ENCODE measurements at regions not wholly inside any gene's neighbourhood (a gene's known extent, or its start where the extent isn't known, plus 50 kb on each side); places are given as distances from the start of the nearest gene placed in this dataset.
A peak's percentile ranks its signal among the peaks of the same experiment; 100 is the strongest.

- DNase-seq = no peak
- Mint-ChIP-seq H3K9me3 (no peaks in the 10 kb centered on the region), H3K4me3 (no peak overlapping the region), H3K27me3 (ENCODE audit: insufficient read depth) (peaks cover 1% of the 10 kb centered on the region; the same call in 1 of the 2 replicates), H3K36me3 (ENCODE audit: low read depth) (no peaks in the 10 kb centered on the region), H3K4me1 (ENCODE audit: low read depth) (peaks cover 6% of the 10 kb centered on the region; the same call in 1 of the 2 replicates), H3K27ac (no peak overlapping the region)
- TF ChIP-seq, protein P1, sequence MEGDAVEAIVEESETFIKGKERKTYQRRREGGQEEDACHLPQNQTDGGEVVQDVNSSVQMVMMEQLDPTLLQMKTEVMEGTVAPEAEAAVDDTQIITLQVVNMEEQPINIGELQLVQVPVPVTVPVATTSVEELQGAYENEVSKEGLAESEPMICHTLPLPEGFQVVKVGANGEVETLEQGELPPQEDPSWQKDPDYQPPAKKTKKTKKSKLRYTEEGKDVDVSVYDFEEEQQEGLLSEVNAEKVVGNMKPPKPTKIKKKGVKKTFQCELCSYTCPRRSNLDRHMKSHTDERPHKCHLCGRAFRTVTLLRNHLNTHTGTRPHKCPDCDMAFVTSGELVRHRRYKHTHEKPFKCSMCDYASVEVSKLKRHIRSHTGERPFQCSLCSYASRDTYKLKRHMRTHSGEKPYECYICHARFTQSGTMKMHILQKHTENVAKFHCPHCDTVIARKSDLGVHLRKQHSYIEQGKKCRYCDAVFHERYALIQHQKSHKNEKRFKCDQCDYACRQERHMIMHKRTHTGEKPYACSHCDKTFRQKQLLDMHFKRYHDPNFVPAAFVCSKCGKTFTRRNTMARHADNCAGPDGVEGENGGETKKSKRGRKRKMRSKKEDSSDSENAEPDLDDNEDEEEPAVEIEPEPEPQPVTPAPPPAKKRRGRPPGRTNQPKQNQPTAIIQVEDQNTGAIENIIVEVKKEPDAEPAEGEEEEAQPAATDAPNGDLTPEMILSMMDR (IDR thresholded peaks at IDR 0.05) = no peak
Measured at GRCh38 chr6:145539831-145540230, 195.5 kb downstream of the EPM2A start.

- no peaks in the 10 kb centered on the region for H3K36me3 Mint-ChIP-seq (ENCODE audit: low read depth)
- peaks cover 1% of the 10 kb centered on the region for H3K27me3 Mint-ChIP-seq (ENCODE audit: insufficient read depth)
- H3K9me3 Mint-ChIP-seq = no peaks in the 10 kb centered on the region
- TF ChIP-seq, protein P1 (IDR thresholded peaks at IDR 0.05) = no peak
- no peak for DNase-seq
- H3K4me1 Mint-ChIP-seq (ENCODE audit: low read depth) = peaks cover 6% of the 10 kb centered on the region; the same call in 1 of the 2 replicates
- H3K27ac Mint-ChIP-seq = no peak overlapping the region
- H3K4me3 Mint-ChIP-seq = no peak overlapping the region
Measured at GRCh38 chr6:145540741-145541140, 194.6 kb downstream of the EPM2A start.

- Mint-ChIP-seq H3K9me3 (no peaks in the 10 kb centered on the region), H3K36me3 (ENCODE audit: low read depth) (no peaks in the 10 kb centered on the region), H3K27me3 (ENCODE audit: insufficient read depth) (no peaks in the 10 kb centered on the region; the same call in none of the 2 replicates), H3K4me3 (no peak overlapping the region), H3K4me1 (ENCODE audit: low read depth) (peaks cover 23% of the 10 kb centered on the region; the same call in 1 of the 2 replicates), H3K27ac (no peak overlapping the region)
- TF ChIP-seq, protein P1 (IDR thresholded peaks at IDR 0.05) = no peak
- DNase-seq = peak; percentile 56
Measured at GRCh38 chr6:145544041-145544440, 191.3 kb downstream of the EPM2A start.

DNA sequence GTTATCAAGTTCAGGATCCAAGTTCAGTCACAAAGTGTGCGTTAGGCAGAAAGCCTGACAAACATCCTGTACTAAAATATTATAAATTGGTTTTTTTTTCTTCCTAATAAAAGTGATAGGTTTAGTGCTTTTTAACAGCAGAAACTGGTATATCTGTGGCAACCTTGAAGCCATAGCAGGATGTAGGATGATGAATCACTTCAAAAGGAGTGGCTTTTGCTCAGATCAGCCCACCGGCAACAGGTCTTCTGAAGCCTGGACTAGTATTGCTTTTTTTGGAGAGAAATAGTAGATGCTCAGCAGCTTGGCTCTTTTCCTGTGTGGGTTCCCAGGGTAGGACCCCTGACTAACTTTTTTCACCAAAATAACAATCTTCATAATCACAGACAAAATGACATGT lies 190.8 kb downstream of the EPM2A start:
- H3K4me3 Mint-ChIP-seq = no peak overlapping the region
- H3K9me3 Mint-ChIP-seq = no peaks in the 10 kb centered on the region
- TF ChIP-seq, protein P1 (IDR thresholded peaks at IDR 0.05) = no peak
- no peaks in the 10 kb centered on the region; the same call in none of the 2 replicates for H3K27me3 Mint-ChIP-seq (ENCODE audit: insufficient read depth)
- H3K36me3 Mint-ChIP-seq (ENCODE audit: low read depth) = no peaks in the 10 kb centered on the region
- no peak overlapping the region for H3K27ac Mint-ChIP-seq
- H3K4me1 Mint-ChIP-seq (ENCODE audit: low read depth) = peaks cover 23% of the 10 kb centered on the region; the same call in 1 of the 2 replicates
- DNase-seq = no peak

DNA sequence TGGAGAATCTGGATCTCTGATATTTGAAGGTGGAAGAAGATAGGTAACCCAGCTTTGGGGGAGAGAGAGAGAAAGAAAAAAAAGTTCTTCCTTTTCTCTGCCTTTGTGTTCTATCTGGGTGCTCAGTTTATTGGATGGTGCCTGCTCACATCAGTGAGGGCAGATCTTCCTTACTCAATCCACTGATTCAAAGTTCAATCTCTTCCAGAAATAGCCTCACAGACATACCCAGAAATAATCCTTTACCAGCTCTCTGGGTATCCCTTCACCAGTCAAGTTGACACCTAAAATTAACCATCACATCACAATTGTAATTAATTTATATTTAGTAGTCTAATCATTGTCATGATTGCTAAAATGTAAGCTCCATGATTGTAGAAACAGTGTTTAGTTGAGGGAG lies 189.1 kb downstream of the EPM2A start:
- Mint-ChIP-seq H3K27me3 (ENCODE audit: insufficient read depth) (no peaks in the 10 kb centered on the region; the same call in none of the 2 replicates), H3K27ac (no peak overlapping the region), H3K9me3 (no peaks in the 10 kb centered on the region), H3K4me1 (ENCODE audit: low read depth) (peaks cover 23% of the 10 kb centered on the region; the same call in 1 of the 2 replicates), H3K4me3 (no peak overlapping the region), H3K36me3 (ENCODE audit: low read depth) (no peaks in the 10 kb centered on the region)
- TF ChIP-seq, protein P1 (IDR thresholded peaks at IDR 0.05) = no peak
- DNase-seq = no peak

Measured in HFFc6 (cell line).